Progenitor cell of endocrine pancreas (in vitro differentiated cells): ENCODE measurements at regions not wholly inside any gene's neighbourhood (a gene's known extent, or its start where the extent isn't known, plus 50 kb on each side); places are given as distances from the start of the nearest gene placed in this dataset.

Source experiments
- DNase-seq: peaks from one replicate; pipeline ENCODE4 v3.0.0; 2021; ENCODE audit warnings: low spot score; ENCODE audit not compliant: unreplicated experiment
- H3K27ac Mint-ChIP-seq: 2 replicates; pipeline ENCODE4 v1.8.0; 2021; ENCODE audit warnings: mild to moderate bottlenecking, moderate library complexity, mixed read lengths
- H3K27me3 Mint-ChIP-seq: 2 replicates; pipeline ENCODE4 v1.8.0; 2021; ENCODE audit warnings: mixed read lengths
- H3K36me3 Mint-ChIP-seq: 2 replicates; pipeline ENCODE4 v1.8.0; 2022; ENCODE audit warnings: mixed read lengths; ENCODE audit not compliant: insufficient read depth
- H3K4me1 Mint-ChIP-seq: 2 replicates; pipeline ENCODE4 v1.8.0; 2021; ENCODE audit warnings: low read depth, mixed read lengths
- H3K4me3 Mint-ChIP-seq: 2 replicates; pipeline ENCODE4 v1.8.0; 2021; ENCODE audit warnings: low read depth, mild to moderate bottlenecking, moderate library complexity, mixed read lengths
- H3K9me3 Mint-ChIP-seq: 2 replicates; pipeline ENCODE4 v1.8.0; 2021; ENCODE audit warnings: low read depth, mixed read lengths
- CTCF ChIP-seq: fragments of 200-600 bp; sonication (generic); IDR thresholded peaks from one replicate; pipeline ENCODE4 v1.5.0; 2021; ENCODE audit warnings: antibody characterized with exemption, mild to moderate bottlenecking; ENCODE audit not compliant: unreplicated experiment

GRCh38 chr7:112596981-112597380 lies 116.2 kb downstream of the LSMEM1 start:
- Mint-ChIP-seq H3K27ac (no peak overlapping the region), H3K36me3 (no peaks in the 10 kb centered on the region), H3K4me1 (no peaks in the 10 kb centered on the region), H3K9me3 (peaks cover 12% of the 10 kb centered on the region), H3K4me3 (no peak overlapping the region), H3K27me3 (peaks cover 2% of the 10 kb centered on the region)
- no peak for DNase-seq
- TF ChIP-seq CTCF = no peak

GRCh38 chr7:112603673-112604072 lies 122.9 kb downstream of the LSMEM1 start:
- H3K27ac Mint-ChIP-seq = no peak overlapping the region

GRCh38 chr7:112610636-112611035 lies 129.8 kb downstream of the LSMEM1 start:
- no peak for TF ChIP-seq CTCF
- H3K9me3 Mint-ChIP-seq = peaks cover 3% of the 10 kb centered on the region
- no peak overlapping the region for H3K4me3 Mint-ChIP-seq
- H3K27me3 Mint-ChIP-seq = no peaks in the 10 kb centered on the region
- H3K36me3 Mint-ChIP-seq = no peaks in the 10 kb centered on the region
- H3K4me1 Mint-ChIP-seq = no peaks in the 10 kb centered on the region
- no peak for DNase-seq
- H3K27ac Mint-ChIP-seq = no peak overlapping the region

More at GRCh38 chr7:112603673-112604072, 122.9 kb downstream of the LSMEM1 start:
- no peaks in the 10 kb centered on the region for H3K27me3 Mint-ChIP-seq
- H3K4me3 Mint-ChIP-seq = no peak overlapping the region
- H3K36me3 Mint-ChIP-seq = no peaks in the 10 kb centered on the region
- H3K4me1 Mint-ChIP-seq = no peaks in the 10 kb centered on the region
- no peak for DNase-seq
- peaks cover 12% of the 10 kb centered on the region for H3K9me3 Mint-ChIP-seq
- TF ChIP-seq CTCF = no peak

GRCh38 chr7:112615701-112616100 lies 134.9 kb downstream of the LSMEM1 start:
- Mint-ChIP-seq H3K27ac (no peak overlapping the region), H3K4me1 (no peaks in the 10 kb centered on the region), H3K27me3 (peaks cover 7% of the 10 kb centered on the region), H3K9me3 (peaks cover 3% of the 10 kb centered on the region), H3K36me3 (no peaks in the 10 kb centered on the region), H3K4me3 (no peak overlapping the region)
- no peak for DNase-seq
- no peak for TF ChIP-seq CTCF

- no peak overlapping the region for H3K27ac Mint-ChIP-seq
- TF ChIP-seq CTCF = no peak
- no peak overlapping the region for H3K4me3 Mint-ChIP-seq
- H3K27me3 Mint-ChIP-seq = peaks cover 7% of the 10 kb centered on the region
- peaks cover 3% of the 10 kb centered on the region for H3K9me3 Mint-ChIP-seq
- no peak for DNase-seq
- no peaks in the 10 kb centered on the region for H3K4me1 Mint-ChIP-seq
- H3K36me3 Mint-ChIP-seq = no peaks in the 10 kb centered on the region
Measured at GRCh38 chr7:112616295-112616694, 135.5 kb downstream of the LSMEM1 start.
